GM12891 (cell line): ENCODE measurements at regions not wholly inside any gene's neighbourhood (a gene's known extent, or its start where the extent isn't known, plus 50 kb on each side); places are given as distances from the start of the nearest gene placed in this dataset.

ENCODE experiments used
- POLR2A ChIP-seq: IDR thresholded peaks from 2 replicates; pipeline ENCODE4 v1.6.1; 2011; ENCODE audit warnings: low read depth, low read length, control low read depth
- POLR2AphosphoS5 ChIP-seq: IDR thresholded peaks from 2 replicates; pipeline ENCODE4 v1.6.1; 2011; ENCODE audit warnings: low read depth, low read length, control low read depth
- SPI1 ChIP-seq: IDR thresholded peaks from 2 replicates; pipeline ENCODE4 v1.6.1; 2011; ENCODE audit warnings: low read depth, low read length, control low read depth
- TAF1 ChIP-seq: IDR thresholded peaks from 2 replicates; pipeline ENCODE4 v1.6.1; 2011; ENCODE audit warnings: low read depth, low read length, control low read depth

DNA sequence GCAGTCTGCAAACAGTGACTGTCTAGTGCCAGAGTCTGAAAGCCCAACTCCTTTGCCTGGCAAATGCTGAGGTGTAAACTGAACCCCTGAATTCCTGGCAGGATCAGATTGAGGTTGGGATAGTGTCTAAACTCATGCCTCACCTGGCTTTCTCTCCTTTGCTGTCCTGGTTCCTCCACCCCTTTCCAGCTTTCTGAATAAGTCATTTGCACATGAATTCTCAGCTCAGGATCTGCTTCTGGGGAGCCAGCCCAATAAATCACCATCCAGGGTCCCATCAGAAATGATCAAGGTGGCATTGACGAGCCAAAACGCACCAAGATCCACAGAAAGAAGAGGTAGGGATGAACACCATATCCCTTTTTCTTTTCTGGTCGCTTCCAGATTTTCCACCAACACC is 301.6 kb downstream of the LRFN2 start:
- no peak for TF ChIP-seq TAF1
- TF ChIP-seq POLR2A: no peak
- no peak for TF ChIP-seq POLR2AphosphoS5
- TF ChIP-seq SPI1: no peak
